ENCODE measurements at regions not wholly inside any gene's neighbourhood (a gene's known extent, or its start where the extent isn't known, plus 50 kb on each side); places are given as distances from the start of the nearest gene placed in this dataset.

DNA sequence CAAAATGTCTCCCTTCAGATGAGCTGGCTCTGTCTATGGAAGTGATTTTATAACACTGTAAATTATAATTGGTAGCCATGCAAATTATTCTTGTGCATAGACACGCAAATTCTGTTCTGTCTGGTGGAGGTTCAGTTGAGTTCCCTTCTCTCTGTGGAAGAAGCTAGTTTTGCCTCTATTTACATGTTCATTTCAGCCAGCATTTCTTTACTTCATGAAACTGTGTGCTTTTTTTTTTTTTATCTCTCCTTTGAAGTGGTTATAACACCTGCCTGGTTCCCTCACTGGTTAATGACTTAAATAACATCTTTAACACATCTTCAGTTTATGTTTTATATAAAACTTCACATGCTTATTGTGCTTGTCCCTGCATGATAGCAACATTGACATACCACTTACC lies 149.4 kb upstream of the FBXL7 start:
- TF ChIP-seq NCOA1 (IDR thresholded peaks at IDR 0.05; ENCODE audit: low read depth) (no peak), STAG1 (CRISPR knock-in tag; IDR thresholded peaks at IDR 0.05; ENCODE audit: borderline replicate concordance) (no peak), RERE (CRISPR knock-in tag; IDR thresholded peaks at IDR 0.05; ENCODE audit: borderline replicate concordance) (no peak), NCOR1 (IDR thresholded peaks at IDR 0.05) (no peak), POLR2B (IDR thresholded peaks at IDR 0.05; ENCODE audit: low read depth, partially characterized antibody) (no peak), THRA (IDR thresholded peaks at IDR 0.05) (no peak), ZNF668 (CRISPR knock-in tag; IDR thresholded peaks at IDR 0.05) (no peak), ZNF224 (CRISPR knock-in tag; IDR thresholded peaks at IDR 0.05) (no peak), ZNF253 (CRISPR knock-in tag; conservative IDR thresholded peaks at IDR 0.05) (no peak), ZNF583 (CRISPR knock-in tag; IDR thresholded peaks at IDR 0.05) (no peak), SAFB (IDR thresholded peaks at IDR 0.05; ENCODE audit: borderline replicate concordance, low read depth, low read length) (no peak), MTA2 (IDR thresholded peaks at IDR 0.05; ENCODE audit: low read depth) (no peak), TFAP4 (CRISPR knock-in tag; IDR thresholded peaks at IDR 0.05; ENCODE audit: borderline replicate concordance) (no peak), RAD21 (CRISPR knock-in tag; conservative IDR thresholded peaks at IDR 0.05 in 1 of 2, IDR thresholded peaks at IDR 0.05 in 1 of 2) (no peak), MXD1 (CRISPR knock-in tag; IDR thresholded peaks at IDR 0.05; ENCODE audit: borderline replicate concordance, poor library complexity, severe bottlenecking) (no peak), RCOR1 (IDR thresholded peaks at IDR 0.05; ENCODE audit: borderline replicate concordance in 1 of 2, low read depth in 2 of 2, low read length in 2 of 2) (no peak)

More for the DNA sequence above, 149.4 kb upstream of the FBXL7 start:
- ATAC-seq = no peak
- no peak for DNase-seq (ENCODE audit: extremely low read depth in 1 of 4, low spot score in 3 of 4)
- Histone ChIP-seq H3K9me1 (ENCODE audit: control insufficient read depth, insufficient read depth, low read length) (no peaks in the 10 kb centered on the region), H3K4me2 (ENCODE audit: insufficient read depth, low read length) (no peak overlapping the region), H3K27me3 (ENCODE audit: control insufficient read depth in 2 of 2, insufficient read depth in 2 of 2, low read length in 2 of 2) (no peaks in the 10 kb centered on the region), H3K9me3 (replicated peaks; ENCODE audit: control insufficient read depth, insufficient read depth, low read depth, low read length) (no peaks in the 10 kb centered on the region; the same call in 1 of the 2 replicates), H3K27ac (ENCODE audit: extremely low read depth, low read depth, low read length) (no peak overlapping the region), H3K4me1 (replicated peaks in 1 of 2; ENCODE audit: control insufficient read depth in 2 of 2, insufficient read depth in 2 of 2, low read length in 2 of 2) (no peaks in the 10 kb centered on the region), H3K9ac (ENCODE audit: insufficient read depth in 1 of 2, low read depth in 2 of 2, low read length in 2 of 2) (no peak overlapping the region), H3K4me3 (no peak overlapping the region), H3K79me2 (ENCODE audit: control insufficient read depth, insufficient read depth, low read length) (no peaks in the 10 kb centered on the region), H4K20me1 (replicated peaks; ENCODE audit: control insufficient read depth, insufficient read depth, low read length) (no peaks in the 10 kb centered on the region), H2AFZ (ENCODE audit: low read depth, low read length) (no peak overlapping the region), H3K36me3 (ENCODE audit: control insufficient read depth, insufficient read depth, low read length) (no peaks in the 10 kb centered on the region)
- no TSS peak for BruUV-seq (replicated peaks)
- no peak for FAIRE-seq
- ChIA-PET CTCF (ENCODE audit: low intra/inter-chr PET ratio) (no interaction called here), POLR2A (no interaction called here)
- 0% methylated on average over 1 of the region's 1 CpG for WGBS (ENCODE audit: insufficient coverage, low coverage, missing lambda C conversion rate)
- in situ Hi-C loops (cut with MboI) (no loop called here), intact Hi-C loops (cut with micrococcal nuclease) (no loop called here)

All from K562 (cell line).